Stimulated activated CD8-positive, alpha-beta memory T cell treated with anti-CD3 and anti-CD28 coated beads, Interleukin-15, amount 100 ng/mL, for 4 hours (primary cell): ENCODE measurements at regions not wholly inside any gene's neighbourhood (a gene's known extent, or its start where the extent isn't known, plus 50 kb on each side); places are given as distances from the start of the nearest gene placed in this dataset.
A peak's percentile ranks its signal among the peaks of the same experiment; 100 is the strongest.
"Not testable (repeated sequence)": the region's sequence is repeated elsewhere in the genome, so short reads cannot be mapped to it uniquely, and the experiment has no call there.

ENCODE experiments used
- DNase-seq, 2 donors: peaks; one replicate each; pipeline ENCODE4 v3.0.0-alpha.2; 2020; ENCODE audit warnings: low read depth in 2 of 2

- DNase-seq, result not testable (repeated sequence)
Measured at GRCh38 chr5:134471858-134472449, 53.5 kb upstream of the JADE2 start.

DNA sequence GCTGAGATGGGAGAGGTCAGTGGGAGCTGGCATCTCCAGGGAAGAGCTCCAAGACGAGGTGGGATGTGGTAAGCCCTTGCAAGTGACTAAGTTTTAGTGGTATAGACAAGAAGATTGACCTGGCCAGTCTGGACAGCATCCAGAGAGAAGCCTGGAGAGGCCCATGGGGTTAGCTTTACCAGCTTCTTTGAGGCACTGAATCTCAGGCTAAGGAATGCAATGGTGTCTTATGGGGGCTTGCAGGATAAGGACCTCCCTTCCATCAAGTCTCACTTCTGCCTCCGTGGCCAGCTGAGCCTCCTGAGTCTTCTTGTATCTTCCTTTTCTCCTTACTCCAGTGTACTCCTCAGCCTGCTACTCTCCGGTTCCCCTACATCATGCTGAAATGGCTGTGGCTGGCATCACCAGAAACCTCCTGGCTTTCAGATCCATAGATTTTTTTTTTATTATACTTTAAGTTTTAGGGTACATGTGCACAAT lies 56.5 kb upstream of the JADE2 start:
- no peak for DNase-seq

- no peak for DNase-seq
Measured at GRCh38 chr5:134467231-134467630, 55.5 kb upstream of the CDKN2AIPNL start.

GRCh38 chr5:134466241-134467069 lies 54.8 kb upstream of the CDKN2AIPNL start:
- no peak for DNase-seq

DNA sequence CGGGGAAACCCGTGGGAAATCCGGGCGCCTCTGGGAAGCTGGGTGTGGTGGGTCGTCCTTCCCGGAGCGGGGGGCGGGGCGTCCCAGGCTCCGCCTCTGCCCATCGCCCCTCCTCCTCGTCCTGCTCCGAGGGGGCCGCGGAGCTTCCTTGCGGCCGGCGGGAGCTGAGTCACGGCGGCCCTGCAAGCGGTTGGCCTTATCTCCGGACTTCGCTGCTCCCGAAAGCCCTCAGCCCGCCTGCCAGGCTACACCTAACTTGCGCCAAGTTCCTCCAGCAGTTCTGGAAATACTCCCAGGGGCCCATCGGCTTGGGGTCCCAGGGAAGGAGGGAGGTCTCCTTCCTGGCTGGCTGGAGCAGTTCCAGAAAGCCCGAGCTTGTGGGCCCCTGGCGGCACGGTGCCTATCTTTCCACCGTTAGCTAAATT lies 54.1 kb upstream of the CDKN2AIPNL start:
- DNase-seq, result peak in 1 of 2 donors; percentile 42

- DNase-seq, result no peak
Measured at GRCh38 chr5:134464988-134465815, 53.5 kb upstream of the CDKN2AIPNL start.

DNA sequence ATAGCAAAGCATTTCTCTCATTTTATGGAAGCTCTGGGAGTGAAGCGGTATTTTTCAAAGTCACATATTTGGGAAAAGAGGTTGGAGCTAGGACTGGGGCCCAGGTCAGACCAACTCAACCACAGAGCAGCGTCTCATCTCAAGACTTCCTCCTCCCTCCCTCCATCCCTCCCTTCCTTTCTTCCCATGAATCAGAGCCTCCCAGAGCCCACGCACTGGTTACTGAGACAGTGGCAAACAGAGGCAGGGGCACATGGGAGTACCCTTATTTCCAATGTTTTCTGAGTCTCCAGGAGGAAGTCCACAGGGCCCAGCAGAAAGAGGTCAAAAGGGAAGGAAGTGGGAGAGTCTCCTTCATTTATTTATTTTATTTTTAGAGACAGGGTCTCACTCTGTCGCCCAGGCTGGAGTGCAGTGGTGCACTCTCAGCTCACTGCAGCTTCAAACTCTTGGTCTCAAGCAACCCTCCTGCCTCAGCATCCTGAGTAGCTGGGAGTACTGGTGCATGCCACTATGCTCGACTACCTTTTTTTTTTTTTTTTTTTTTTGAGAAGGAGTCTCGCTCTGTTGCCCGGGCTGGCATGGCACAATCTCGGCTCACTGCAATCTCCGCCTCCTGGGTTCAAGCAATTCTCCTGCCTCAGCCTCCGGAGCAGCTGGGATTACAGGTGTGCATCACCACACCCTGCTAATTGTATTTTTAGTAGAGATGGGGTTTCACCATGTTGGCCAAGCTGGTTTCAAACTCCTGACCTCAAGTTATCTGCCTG lies 52.5 kb upstream of the CDKN2AIPNL start:
- DNase-seq, result no peak

DNA sequence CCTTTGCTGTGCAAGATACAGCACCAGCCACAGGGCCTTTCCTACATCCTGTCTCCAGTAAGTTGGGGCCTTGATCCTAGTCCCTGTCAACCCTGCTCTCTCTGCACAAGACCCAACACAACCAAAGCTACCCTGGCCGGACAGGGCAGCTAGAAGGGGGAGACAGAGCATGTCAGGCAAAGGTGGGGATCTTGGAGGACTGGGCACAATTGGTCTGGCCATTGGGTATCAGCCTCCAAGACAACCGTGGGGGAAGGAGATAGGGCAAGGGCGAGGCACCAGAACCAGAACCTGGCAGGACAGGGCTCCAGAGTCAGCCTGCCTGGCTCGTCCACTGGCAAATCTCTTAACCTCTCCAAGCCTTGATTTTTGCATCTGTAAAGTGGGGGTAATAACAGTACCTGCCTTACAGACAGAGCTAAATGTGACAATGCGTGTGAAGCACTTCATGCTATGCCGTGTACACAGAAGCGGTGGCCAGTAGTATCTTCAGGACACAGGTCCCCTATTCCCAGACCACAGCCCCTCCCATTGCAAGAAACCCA lies 51.6 kb upstream of the CDKN2AIPNL start:
- no peak for DNase-seq

- DNase-seq, result no peak
Measured at GRCh38 chr5:134462761-134463160, 51.1 kb upstream of the CDKN2AIPNL start.

DNA sequence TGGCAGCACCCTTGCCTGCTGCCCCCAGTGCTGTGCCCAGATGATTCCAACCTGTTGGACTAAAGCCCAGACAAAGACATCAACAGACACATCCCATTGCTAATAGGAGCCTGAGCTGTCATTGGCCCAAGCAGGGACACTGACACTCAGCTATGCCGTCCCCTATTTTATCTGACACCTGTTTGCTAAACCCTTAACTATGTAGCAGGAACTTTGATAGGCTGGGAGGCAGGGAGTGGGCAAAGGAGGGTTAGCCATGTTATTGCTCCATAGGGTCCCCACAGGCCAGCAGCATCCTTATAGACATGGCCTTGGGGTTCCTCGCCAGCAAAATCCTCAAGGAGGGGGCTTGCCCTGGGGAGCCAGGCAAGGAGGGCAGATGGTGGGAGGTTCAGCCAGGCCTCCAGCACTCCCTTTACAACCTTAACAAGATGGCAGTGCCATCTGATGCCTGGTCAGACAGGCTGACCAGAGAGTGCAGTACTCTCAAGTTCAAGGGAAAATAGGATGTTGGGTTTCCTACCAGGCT lies 50.4 kb upstream of the CDKN2AIPNL start:
- no peak for DNase-seq
